Duodenal mucosa (tissue), 2 donors: ENCODE measurements at regions not wholly inside any gene's neighbourhood (a gene's known extent, or its start where the extent isn't known, plus 50 kb on each side); places are given as distances from the start of the nearest gene placed in this dataset.

Experiments used
- H3K27ac ChIP-seq: one replicate; pipeline ENCODE4 v1.7.0; 2013; ENCODE audit warnings: low read depth, low read length
- H3K27me3 ChIP-seq, 2 donors: one replicate each; pipeline ENCODE4 v1.7.0; 2013; ENCODE audit warnings: low read length in 2 of 2, control low read depth in 1 of 2; ENCODE audit not compliant: insufficient read depth in 2 of 2, control insufficient read depth in 1 of 2
- H3K36me3 ChIP-seq, 2 donors: one replicate each; pipeline ENCODE4 v1.7.0; 2013; ENCODE audit warnings: low read length in 2 of 2, control low read depth in 1 of 2; ENCODE audit not compliant: insufficient read depth in 2 of 2, control insufficient read depth in 1 of 2
- H3K4me1 ChIP-seq, 2 donors: one replicate each; pipeline ENCODE4 v1.7.0; 2013; ENCODE audit warnings: low read length in 2 of 2, control low read depth in 1 of 2; ENCODE audit not compliant: insufficient read depth in 2 of 2, control insufficient read depth in 1 of 2
- H3K4me3 ChIP-seq, 2 donors: one replicate each; pipeline ENCODE4 v1.7.0; 2013; ENCODE audit warnings: low read length in 2 of 2, low read depth in 1 of 2
- H3K9ac ChIP-seq, 2 donors: one replicate each; pipeline ENCODE4 v1.7.0; 2013; ENCODE audit warnings: low read length in 2 of 2, low read depth in 1 of 2
- H3K9me3 ChIP-seq, 2 donors: one replicate each; pipeline ENCODE4 v1.7.0; 2013; ENCODE audit warnings: low read length in 2 of 2, control low read depth in 1 of 2; ENCODE audit not compliant: control insufficient read depth in 1 of 2

- peaks cover 0 to 6% of the 10 kb centered on the region in 2 donors for H3K9me3 ChIP-seq
- peaks cover 0 to 2% of the 10 kb centered on the region in 2 donors for H3K27me3 ChIP-seq
- no peak overlapping the region for H3K9ac ChIP-seq
- no peaks in the 10 kb centered on the region for H3K36me3 ChIP-seq
- H3K4me1 ChIP-seq: peaks cover 0 to 13% of the 10 kb centered on the region in 2 donors
- no peak overlapping the region for H3K27ac ChIP-seq
- no peak overlapping the region for H3K4me3 ChIP-seq
These were observed 51.3 kb upstream of the BOD1 start for GRCh38 chr5:173667702-173668101.

- peaks cover 0 to 6% of the 10 kb centered on the region in 2 donors for H3K9me3 ChIP-seq
- H3K9ac ChIP-seq: no peak overlapping the region
- H3K27ac ChIP-seq: no peak overlapping the region
These were observed 51.9 kb upstream of the BOD1 start for GRCh38 chr5:173668245-173668800.

GRCh38 chr5:173668910-173669309 is 52.5 kb upstream of the BOD1 start:
- Histone ChIP-seq H3K27me3 (peaks cover 0 to 2% of the 10 kb centered on the region in 2 donors), H3K4me1 (peaks cover 0 to 13% of the 10 kb centered on the region in 2 donors), H3K27ac (no peak overlapping the region), H3K9me3 (peaks cover 0 to 6% of the 10 kb centered on the region in 2 donors), H3K9ac (no peak overlapping the region), H3K36me3 (no peaks in the 10 kb centered on the region), H3K4me3 (no peak overlapping the region)

More at GRCh38 chr5:173668245-173668800, 51.9 kb upstream of the BOD1 start:
- Histone ChIP-seq H3K4me1 (peaks cover 0 to 13% of the 10 kb centered on the region in 2 donors), H3K36me3 (no peaks in the 10 kb centered on the region), H3K4me3 (no peak overlapping the region), H3K27me3 (peaks cover 0 to 2% of the 10 kb centered on the region in 2 donors)

GRCh38 chr5:173669483-173669882 is 53.0 kb upstream of the BOD1 start:
- H3K9me3 ChIP-seq: peaks cover 0 to 6% of the 10 kb centered on the region in 2 donors
- peaks cover 0 to 8% of the 10 kb centered on the region in 2 donors for H3K4me1 ChIP-seq
- H3K9ac ChIP-seq: no peak overlapping the region
- no peaks in the 10 kb centered on the region for H3K36me3 ChIP-seq
- H3K27ac ChIP-seq: no peak overlapping the region
- H3K4me3 ChIP-seq: no peak overlapping the region
- peaks cover 0 to 2% of the 10 kb centered on the region in 2 donors for H3K27me3 ChIP-seq

- H3K27ac ChIP-seq: no peak overlapping the region
- no peak overlapping the region for H3K9ac ChIP-seq
- no peak overlapping the region for H3K4me3 ChIP-seq
- no peaks in the 10 kb centered on the region for H3K36me3 ChIP-seq
- H3K9me3 ChIP-seq: peaks cover 0 to 6% of the 10 kb centered on the region in 2 donors
- peaks cover 0 to 6% of the 10 kb centered on the region in 2 donors for H3K4me1 ChIP-seq
- H3K27me3 ChIP-seq: peaks cover 0 to 2% of the 10 kb centered on the region in 2 donors
These were observed 53.7 kb upstream of the BOD1 start for GRCh38 chr5:173670130-173670651.

- H3K27me3 ChIP-seq: peaks cover 0 to 2% of the 10 kb centered on the region in 2 donors
- no peak overlapping the region for H3K9ac ChIP-seq
- H3K36me3 ChIP-seq: no peaks in the 10 kb centered on the region
- no peak overlapping the region for H3K4me3 ChIP-seq
- no peak overlapping the region for H3K27ac ChIP-seq
- peaks cover 0 to 6% of the 10 kb centered on the region in 2 donors for H3K9me3 ChIP-seq
- peaks cover 0 to 6% of the 10 kb centered on the region in 2 donors for H3K4me1 ChIP-seq
These were observed 54.3 kb upstream of the BOD1 start for GRCh38 chr5:173670791-173671120.

GRCh38 chr5:173671121-173671949 is 54.9 kb upstream of the BOD1 start:
- no peak overlapping the region for H3K9ac ChIP-seq
- H3K27ac ChIP-seq: no peak overlapping the region
- no peaks in the 10 kb centered on the region for H3K36me3 ChIP-seq

GRCh38 chr5:173672166-173672565 is 55.7 kb upstream of the BOD1 start:
- Histone ChIP-seq H3K9me3 (peaks cover 0 to 6% of the 10 kb centered on the region in 2 donors), H3K4me3 (no peak overlapping the region), H3K9ac (no peak overlapping the region), H3K36me3 (no peaks in the 10 kb centered on the region), H3K4me1 (peaks cover 0 to 6% of the 10 kb centered on the region in 2 donors), H3K27me3 (peaks cover 0 to 2% of the 10 kb centered on the region in 2 donors), H3K27ac (no peak overlapping the region)

More at GRCh38 chr5:173671121-173671949, 54.9 kb upstream of the BOD1 start:
- H3K4me1 ChIP-seq: peaks cover 0 to 6% of the 10 kb centered on the region in 2 donors
- peaks cover 0 to 6% of the 10 kb centered on the region in 2 donors for H3K9me3 ChIP-seq
- peaks cover 0 to 2% of the 10 kb centered on the region in 2 donors for H3K27me3 ChIP-seq
- H3K4me3 ChIP-seq: no peak overlapping the region

GRCh38 chr5:173672891-173673290 is 56.4 kb upstream of the BOD1 start:
- no peak overlapping the region for H3K27ac ChIP-seq
- H3K36me3 ChIP-seq: no peaks in the 10 kb centered on the region
- H3K4me3 ChIP-seq: no peak overlapping the region
- H3K9me3 ChIP-seq: peaks cover 0 to 6% of the 10 kb centered on the region in 2 donors
- peaks cover 0 to 2% of the 10 kb centered on the region in 2 donors for H3K27me3 ChIP-seq
- no peak overlapping the region for H3K9ac ChIP-seq
- peaks cover 0 to 6% of the 10 kb centered on the region in 2 donors for H3K4me1 ChIP-seq
